Neural progenitor cell (in vitro differentiated cells): ENCODE measurements at regions not wholly inside any gene's neighbourhood (a gene's known extent, or its start where the extent isn't known, plus 50 kb on each side); places are given as distances from the start of the nearest gene placed in this dataset.

Source experiments
- DNase-seq: peaks from one replicate; pipeline ENCODE4 v3.0.0-alpha.2; 2016; ENCODE audit warnings: low spot score
- H2AFZ ChIP-seq: fragments of 200-600 bp; sonication (generic); replicated peaks from 2 replicates; pipeline ENCODE4 v1.6.1; 2016; ENCODE audit warnings: antibody characterized with exemption
- H3F3A ChIP-seq: fragments of 200-600 bp; sonication (generic); 2 replicates; pipeline ENCODE4 v1.6.1; 2016; ENCODE audit warnings: antibody characterized with exemption, low read depth
- H3K27ac ChIP-seq: fragments of 200-600 bp; sonication (generic); 2 replicates; pipeline ENCODE4 v1.5.1; 2016; ENCODE audit warnings: mild to moderate bottlenecking
- H3K27me3 ChIP-seq: fragments of 200-600 bp; sonication (generic); 2 replicates; pipeline ENCODE4 v1.6.1; 2016; ENCODE audit warnings: mild to moderate bottlenecking, moderate library complexity
- H3K36me3 ChIP-seq: fragments of 200-600 bp; sonication (generic); 2 replicates; pipeline ENCODE4 v1.5.1; 2016
- H3K4me1 ChIP-seq: fragments of 200-600 bp; sonication (generic); 2 replicates; pipeline ENCODE4 v1.6.1; 2016; ENCODE audit warnings: mixed run types
- H3K4me2 ChIP-seq: fragments of 200-600 bp; sonication (generic); 2 replicates; pipeline ENCODE4 v1.6.1; 2016
- H3K4me3 ChIP-seq: fragments of 200-600 bp; sonication (generic); 2 replicates; pipeline ENCODE4 v1.5.1; 2016
- H3K79me2 ChIP-seq: fragments of 200-600 bp; sonication (generic); 2 replicates; pipeline ENCODE4 v1.6.1; 2016; ENCODE audit warnings: low read depth
- H3K9ac ChIP-seq: fragments of 200-600 bp; sonication (generic); 2 replicates; pipeline ENCODE4 v1.6.1; 2016
- H3K9me3 ChIP-seq: fragments of 200-600 bp; sonication (generic); 2 replicates; pipeline ENCODE4 v1.5.1; 2016; ENCODE audit warnings: low read depth
- H4K20me1 ChIP-seq: fragments of 200-600 bp; sonication (generic); 2 replicates; pipeline ENCODE4 v1.6.1; 2016; ENCODE audit warnings: low read depth
- H3K27ac Mint-ChIP-seq: 3 replicates; pipeline ENCODE4 v1.8.0; 2021; ENCODE audit warnings: mixed read lengths
- H3K27me3 Mint-ChIP-seq: 2 replicates; pipeline ENCODE4 v1.8.0; 2022; ENCODE audit warnings: low read depth, mild to moderate bottlenecking, inconsistent platforms, moderate library complexity, mixed read lengths; ENCODE audit not compliant: insufficient read depth
- H3K36me3 Mint-ChIP-seq: 3 replicates; pipeline ENCODE4 v1.8.0; 2021; ENCODE audit warnings: mixed read lengths
- H3K4me1 Mint-ChIP-seq: 3 replicates; pipeline ENCODE4 v1.8.0; 2021; ENCODE audit warnings: mixed read lengths
- H3K4me3 Mint-ChIP-seq: 3 replicates; pipeline ENCODE4 v1.8.0; 2021; ENCODE audit warnings: mild to moderate bottlenecking, moderate library complexity, mixed read lengths
- H3K9me3 Mint-ChIP-seq: 3 replicates; pipeline ENCODE4 v1.8.0; 2020; ENCODE audit warnings: mixed read lengths
- CTCF ChIP-seq: fragments of 200-600 bp; sonication (generic); IDR thresholded peaks from 2 replicates; pipeline ENCODE4 v1.5.1; 2017; ENCODE audit warnings: antibody characterized with exemption, mild to moderate bottlenecking
- EZH2 ChIP-seq: fragments of 200-600 bp; sonication (generic); IDR thresholded peaks from 2 replicates; pipeline ENCODE4 v1.6.1; 2017; ENCODE audit warnings: antibody characterized with exemption, mild to moderate bottlenecking, moderate library complexity
- EZH2phosphoT487 ChIP-seq: fragments of 200-600 bp; sonication (generic); IDR thresholded peaks from 2 replicates; pipeline ENCODE4 v1.6.1; 2017; ENCODE audit warnings: antibody characterized with exemption

GRCh38 chr21:35288238-35288637 is 239.1 kb upstream of the RUNX1 start:
- Histone ChIP-seq H3K9ac (no peak overlapping the region), H3K27me3 (no peaks in the 10 kb centered on the region), H3K9me3 (no peaks in the 10 kb centered on the region), H3K27ac (no peak overlapping the region), H3K36me3 (no peaks in the 10 kb centered on the region), H2AFZ (no peak overlapping the region), H3K4me3 (no peak overlapping the region), H3K4me1 (no peaks in the 10 kb centered on the region), H3K4me2 (no peak overlapping the region), H4K20me1 (no peaks in the 10 kb centered on the region), H3F3A (no peaks in the 10 kb centered on the region), H3K79me2 (no peaks in the 10 kb centered on the region)
- no peaks in the 10 kb centered on the region for H3K4me1 Mint-ChIP-seq
- DNase-seq: no peak
- TF ChIP-seq EZH2phosphoT487 (no peak), CTCF (no peak), EZH2 (no peak)
- H3K9me3 Mint-ChIP-seq: peaks cover 15% of the 10 kb centered on the region
- H3K27ac Mint-ChIP-seq: no peak overlapping the region
- no peak overlapping the region for H3K4me3 Mint-ChIP-seq
- H3K27me3 Mint-ChIP-seq: peaks cover 4% of the 10 kb centered on the region
- H3K36me3 Mint-ChIP-seq: no peaks in the 10 kb centered on the region

- DNase-seq: no peak
- H3K36me3 ChIP-seq: no peaks in the 10 kb centered on the region
- no peaks in the 10 kb centered on the region for H3K36me3 Mint-ChIP-seq
- no peak overlapping the region for H2AFZ ChIP-seq
- peaks cover 4% of the 10 kb centered on the region for H3K27me3 Mint-ChIP-seq
- no peak overlapping the region for H3K27ac Mint-ChIP-seq
- H3K4me1 Mint-ChIP-seq: no peaks in the 10 kb centered on the region
- no peak overlapping the region for H3K4me3 ChIP-seq
- H3K79me2 ChIP-seq: no peaks in the 10 kb centered on the region
- H3K9ac ChIP-seq: no peak overlapping the region
- no peaks in the 10 kb centered on the region for H3K4me1 ChIP-seq
- no peaks in the 10 kb centered on the region for H3F3A ChIP-seq
- H3K4me2 ChIP-seq: no peak overlapping the region
- H3K9me3 ChIP-seq: no peaks in the 10 kb centered on the region
- TF ChIP-seq CTCF (no peak), EZH2phosphoT487 (no peak), EZH2 (no peak)
- no peaks in the 10 kb centered on the region for H4K20me1 ChIP-seq
- no peak overlapping the region for H3K4me3 Mint-ChIP-seq
- H3K27ac ChIP-seq: no peak overlapping the region
- no peaks in the 10 kb centered on the region for H3K27me3 ChIP-seq
- H3K9me3 Mint-ChIP-seq: peaks cover 18% of the 10 kb centered on the region
Measured at GRCh38 chr21:35284199-35284598, 235.1 kb upstream of the RUNX1 start.

- no peak for TF ChIP-seq CTCF
- TF ChIP-seq EZH2: no peak
- TF ChIP-seq EZH2phosphoT487: no peak
- no peak overlapping the region for H3K4me3 ChIP-seq
- H3K9ac ChIP-seq: no peak overlapping the region
- H3K9me3 Mint-ChIP-seq: peaks cover 16% of the 10 kb centered on the region
- no peak overlapping the region for H3K4me3 Mint-ChIP-seq
- H3K4me1 ChIP-seq: no peaks in the 10 kb centered on the region
- no peaks in the 10 kb centered on the region for H3F3A ChIP-seq
- H3K27me3 ChIP-seq: no peaks in the 10 kb centered on the region
- H3K36me3 Mint-ChIP-seq: no peaks in the 10 kb centered on the region
- no peaks in the 10 kb centered on the region for H3K79me2 ChIP-seq
- H3K36me3 ChIP-seq: no peaks in the 10 kb centered on the region
- H3K27ac ChIP-seq: no peak overlapping the region
- no peaks in the 10 kb centered on the region for H4K20me1 ChIP-seq
- H2AFZ ChIP-seq: no peak overlapping the region
- no peak for DNase-seq
- peaks cover 4% of the 10 kb centered on the region for H3K27me3 Mint-ChIP-seq
- H3K4me2 ChIP-seq: no peak overlapping the region
- H3K9me3 ChIP-seq: no peaks in the 10 kb centered on the region
- H3K27ac Mint-ChIP-seq: no peak overlapping the region
- H3K4me1 Mint-ChIP-seq: no peaks in the 10 kb centered on the region
Measured at GRCh38 chr21:35282944-35283343, 233.8 kb upstream of the RUNX1 start.

- Histone ChIP-seq H3K9ac (no peak overlapping the region), H2AFZ (no peak overlapping the region), H3K9me3 (no peaks in the 10 kb centered on the region), H3K27me3 (no peaks in the 10 kb centered on the region), H3K27ac (no peak overlapping the region), H3K36me3 (no peaks in the 10 kb centered on the region), H3K79me2 (no peaks in the 10 kb centered on the region), H3F3A (no peaks in the 10 kb centered on the region), H4K20me1 (no peaks in the 10 kb centered on the region), H3K4me2 (no peak overlapping the region), H3K4me3 (no peak overlapping the region), H3K4me1 (no peaks in the 10 kb centered on the region)
- Mint-ChIP-seq H3K4me3 (no peak overlapping the region), H3K9me3 (peaks cover 8% of the 10 kb centered on the region), H3K36me3 (no peaks in the 10 kb centered on the region), H3K27ac (no peak overlapping the region), H3K27me3 (peaks cover 4% of the 10 kb centered on the region), H3K4me1 (no peaks in the 10 kb centered on the region)
- TF ChIP-seq CTCF (no peak), EZH2phosphoT487 (no peak), EZH2 (no peak)
- no peak for DNase-seq
Measured at GRCh38 chr21:35281956-35282355, 232.9 kb upstream of the RUNX1 start.
